SU-DHL-6 (cell line): ENCODE measurements at regions not wholly inside any gene's neighbourhood (a gene's known extent, or its start where the extent isn't known, plus 50 kb on each side); places are given as distances from the start of the nearest gene placed in this dataset.
"Not testable (repeated sequence)": the region's sequence is repeated elsewhere in the genome, so short reads cannot be mapped to it uniquely, and the experiment has no call there.

Source experiments
- H2AFZ ChIP-seq: fragments of 200-600 bp; sonication (generic); 2 replicates; pipeline ENCODE4 v1.6.1; 2014; ENCODE audit warnings: low read depth, mild to moderate bottlenecking, moderate library complexity, mixed read lengths, antibody characterized with exemption, low read length; ENCODE audit not compliant: severe bottlenecking
- H3F3A ChIP-seq: fragments of 200-600 bp; shearing (Covaris generic); 2 replicates; pipeline ENCODE4 v1.6.0; 2016; ENCODE audit warnings: antibody characterized with exemption, mild to moderate bottlenecking; ENCODE audit not compliant: insufficient read depth
- H3K27ac ChIP-seq: fragments of 200-600 bp; sonication (generic); 2 replicates; pipeline ENCODE4 v1.5.1; 2016; ENCODE audit warnings: low read depth, mild to moderate bottlenecking, low read length, moderate library complexity, mixed read lengths
- H3K27me3 ChIP-seq: fragments of 200-600 bp; sonication (generic), shearing (Covaris generic); 2 replicates; pipeline ENCODE4 v1.6.0; 2014; ENCODE audit warnings: mild to moderate bottlenecking, low read length
- H3K36me3 ChIP-seq: fragments of 200-600 bp; sonication (generic); 2 replicates; pipeline ENCODE4 v1.6.1; 2014; ENCODE audit warnings: mild to moderate bottlenecking, low read length, mixed read lengths
- H3K4me2 ChIP-seq: fragments of 300-600, 200-600 bp; shearing (Covaris generic), sonication (generic); 2 replicates; pipeline ENCODE4 v1.6.0; 2014; ENCODE audit warnings: low read length, low read depth, mild to moderate bottlenecking; ENCODE audit not compliant: poor library complexity, severe bottlenecking
- H3K4me3 ChIP-seq: fragments of 200-600 bp; sonication (generic); 2 replicates; pipeline ENCODE4 v1.5.1; 2014; ENCODE audit warnings: antibody characterized with exemption, low read length, mild to moderate bottlenecking, mixed read lengths; ENCODE audit not compliant: insufficient read depth, poor library complexity, severe bottlenecking
- H3K79me2 ChIP-seq: fragments of 200-600 bp; sonication (generic); 2 replicates; pipeline ENCODE4 v1.6.1; 2014; ENCODE audit warnings: mild to moderate bottlenecking, low read length, moderate library complexity; ENCODE audit not compliant: insufficient read depth
- H3K9ac ChIP-seq: fragments of 200-600 bp; sonication (generic); 2 replicates; pipeline ENCODE4 v1.7.0; 2014; ENCODE audit warnings: mild to moderate bottlenecking, low read length
- H3K9me2 ChIP-seq: fragments of 200-600 bp; sonication (generic); replicated peaks from 2 replicates; pipeline ENCODE4 v1.6.1; 2014; ENCODE audit warnings: low read length; ENCODE audit not compliant: insufficient read depth
- H3K9me3 ChIP-seq: fragments of 200-600 bp; sonication (generic); 2 replicates; pipeline ENCODE4 v1.6.1; 2014; ENCODE audit warnings: low read length, mixed read lengths; ENCODE audit not compliant: insufficient read depth
- H4K20me1 ChIP-seq: fragments of 200-600 bp; sonication (generic); 2 replicates; pipeline ENCODE4 v1.6.1; 2014; ENCODE audit warnings: low read depth, mild to moderate bottlenecking, antibody characterized with exemption, low read length, moderate library complexity, mixed read lengths
- CTCF ChIP-seq: fragments of 200-600 bp; sonication (generic); IDR thresholded peaks from one replicate; pipeline ENCODE4 v1.5.1; 2017; ENCODE audit warnings: antibody characterized with exemption, mild to moderate bottlenecking, low read length, moderate library complexity; ENCODE audit not compliant: insufficient read depth, poor library complexity, severe bottlenecking
- EZH2phosphoT487 ChIP-seq: fragments of 200-600 bp; sonication (generic), shearing (Covaris generic); conservative IDR thresholded peaks from 2 replicates; pipeline ENCODE4 v1.6.1; 2018; ENCODE audit warnings: mild to moderate bottlenecking, antibody characterized with exemption, low read length, moderate library complexity, mixed read lengths

- no peak for TF ChIP-seq CTCF
- no peak for TF ChIP-seq EZH2phosphoT487
- Histone ChIP-seq H3K27me3 (no peaks in the 10 kb centered on the region), H3K9me3 (no peaks in the 10 kb centered on the region), H3K79me2 (no peaks in the 10 kb centered on the region), H3K4me3 (no peak overlapping the region), H4K20me1 (no peaks in the 10 kb centered on the region), H2AFZ (no peak overlapping the region), H3K9ac (no peak overlapping the region), H3K4me2 (no peak overlapping the region), H3K9me2 (no peaks in the 10 kb centered on the region), H3K36me3 (no peaks in the 10 kb centered on the region), H3K27ac (no peak overlapping the region), H3F3A (no peaks in the 10 kb centered on the region)
Observed at GRCh38 chr9:87201351-87201751, 254.0 kb upstream of the GAS1 start.

GRCh38 chr9:87206064-87206661 lies 258.9 kb upstream of the GAS1 start:
- Histone ChIP-seq H3F3A (no peaks in the 10 kb centered on the region), H2AFZ (no peak overlapping the region), H3K27me3 (no peaks in the 10 kb centered on the region), H3K4me2 (no peak overlapping the region), H3K9ac (no peak overlapping the region), H4K20me1 (no peaks in the 10 kb centered on the region), H3K27ac (no peak overlapping the region), H3K4me3 (no peak overlapping the region), H3K9me3 (no peaks in the 10 kb centered on the region), H3K79me2 (no peaks in the 10 kb centered on the region), H3K9me2 (no peaks in the 10 kb centered on the region), H3K36me3 (no peaks in the 10 kb centered on the region)
- no peak for TF ChIP-seq EZH2phosphoT487
- no peak for TF ChIP-seq CTCF

- not testable (repeated sequence) for H3K9me3 ChIP-seq, H2AFZ ChIP-seq, H3K27ac ChIP-seq, H3K36me3 ChIP-seq, H3F3A ChIP-seq, H3K9me2 ChIP-seq, H3K4me3 ChIP-seq, H3K79me2 ChIP-seq, H3K9ac ChIP-seq, H3K4me2 ChIP-seq, H3K27me3 ChIP-seq, H4K20me1 ChIP-seq
Observed at GRCh38 chr9:87210658-87211057, 263.4 kb upstream of the GAS1 start.

GRCh38 chr9:87211669-87212068 lies 264.4 kb upstream of the GAS1 start:
- Histone ChIP-seq H3K36me3 (no peaks in the 10 kb centered on the region), H3K27me3 (no peaks in the 10 kb centered on the region), H3K4me2 (no peak overlapping the region), H3F3A (no peaks in the 10 kb centered on the region), H3K9ac (no peak overlapping the region), H4K20me1 (no peaks in the 10 kb centered on the region), H3K9me3 (no peaks in the 10 kb centered on the region), H3K4me3 (no peak overlapping the region), H2AFZ (no peak overlapping the region), H3K27ac (no peak overlapping the region), H3K9me2 (no peaks in the 10 kb centered on the region), H3K79me2 (no peaks in the 10 kb centered on the region)
- TF ChIP-seq EZH2phosphoT487 (no peak), CTCF (no peak)
